Brain microvascular endothelial cell (primary cell): ENCODE measurements at regions not wholly inside any gene's neighbourhood (a gene's known extent, or its start where the extent isn't known, plus 50 kb on each side); places are given as distances from the start of the nearest gene placed in this dataset.

Experiments
- DNase-seq: peaks from one replicate; pipeline ENCODE4 v3.0.0-alpha.2; 2020
- H3K27ac ChIP-seq: fragments of 250-450 bp; sonication (Bioruptor Pico); 2 replicates; pipeline ENCODE4 v1.5.1; 2020; ENCODE audit warnings: mild to moderate bottlenecking, moderate library complexity
- H3K27me3 ChIP-seq: fragments of 250-450 bp; sonication (Bioruptor Pico); replicated peaks from 2 replicates; pipeline ENCODE4 v1.5.1; 2020; ENCODE audit warnings: mild to moderate bottlenecking
- H3K36me3 ChIP-seq: fragments of 250-450 bp; sonication (Bioruptor Pico); replicated peaks from 2 replicates; pipeline ENCODE4 v1.5.1; 2020; ENCODE audit warnings: mild to moderate bottlenecking
- H3K4me3 ChIP-seq: 2 replicates; pipeline ENCODE4 v1.5.1; 2011; ENCODE audit warnings: low read depth, mild to moderate bottlenecking, control low read depth, low read length, moderate library complexity
- CTCF ChIP-seq: IDR thresholded peaks from 2 replicates; pipeline ENCODE4 v1.5.1; 2011; ENCODE audit warnings: low read depth, mild to moderate bottlenecking, moderate library complexity, low read length, control low read depth, inconsistent platforms; ENCODE audit errors: missing control alignments
- in situ Hi-C: cut with HindIII; loops from 2 replicates; pipeline ENCODE4 v1.10.0; 2017; ENCODE audit warnings: low sequenced_read_pairs, low pct_ligation_motif_present

- no peaks in the 10 kb centered on the region for H3K36me3 ChIP-seq
- in situ Hi-C loops, result no loop called here
- H3K27ac ChIP-seq, result no peak overlapping the region
- no peaks in the 10 kb centered on the region for H3K27me3 ChIP-seq
- DNase-seq, result no peak
- TF ChIP-seq CTCF, result no peak
- no peak overlapping the region for H3K4me3 ChIP-seq
Observed at GRCh38 chrX:7316887-7317286, 168.9 kb upstream of the PUDP start.

GRCh38 chrX:7316280-7316679 lies 168.3 kb upstream of the PUDP start:
- Histone ChIP-seq H3K27me3 (no peaks in the 10 kb centered on the region), H3K36me3 (no peaks in the 10 kb centered on the region), H3K27ac (no peak overlapping the region), H3K4me3 (no peak overlapping the region)
- no peak for DNase-seq
- no peak for TF ChIP-seq CTCF
- in situ Hi-C loops, result no loop called here

GRCh38 chrX:7314425-7314824 lies 166.5 kb upstream of the PUDP start:
- Histone ChIP-seq H3K27me3 (no peaks in the 10 kb centered on the region), H3K4me3 (no peak overlapping the region), H3K36me3 (no peaks in the 10 kb centered on the region), H3K27ac (no peak overlapping the region)
- DNase-seq, result no peak
- no peak for TF ChIP-seq CTCF
- in situ Hi-C loops, result no loop called here

GRCh38 chrX:7307720-7308119 lies 159.8 kb upstream of the PUDP start:
- H3K27me3 ChIP-seq, result no peaks in the 10 kb centered on the region
- H3K27ac ChIP-seq, result no peak overlapping the region
- no peak for DNase-seq
- H3K36me3 ChIP-seq, result no peaks in the 10 kb centered on the region
- no peak for TF ChIP-seq CTCF
- no peak overlapping the region for H3K4me3 ChIP-seq
- in situ Hi-C loops, result no loop called here

- TF ChIP-seq CTCF, result no peak
- Histone ChIP-seq H3K36me3 (no peaks in the 10 kb centered on the region), H3K27me3 (no peaks in the 10 kb centered on the region), H3K4me3 (no peak overlapping the region), H3K27ac (no peak overlapping the region)
- in situ Hi-C loops, result no loop called here
- no peak for DNase-seq
Observed at GRCh38 chrX:7294483-7294882, 146.5 kb upstream of the PUDP start.

GRCh38 chrX:7286168-7286837 lies 138.3 kb upstream of the PUDP start:
- Histone ChIP-seq H3K4me3 (no peak overlapping the region), H3K27ac (no peak overlapping the region), H3K27me3 (no peaks in the 10 kb centered on the region), H3K36me3 (no peaks in the 10 kb centered on the region)
- in situ Hi-C loops, result no loop called here
- no peak for DNase-seq
- TF ChIP-seq CTCF, result no peak
